ENCODE measurements at regions not wholly inside any gene's neighbourhood (a gene's known extent, or its start where the extent isn't known, plus 50 kb on each side); places are given as distances from the start of the nearest gene placed in this dataset.
"Not testable (repeated sequence)": the region's sequence is repeated elsewhere in the genome, so short reads cannot be mapped to it uniquely, and the experiment has no call there.

- DNase-seq = not testable (repeated sequence)
Observed at GRCh38 chr3:16077146-16077545, 97.3 kb upstream of the GALNT15 start.

GRCh38 chr3:16077681-16078080, 96.8 kb upstream of the GALNT15 start:
- DNase-seq = not testable (repeated sequence)

- DNase-seq = no peak
Observed at GRCh38 chr3:16079519-16079918, 95.0 kb upstream of the GALNT15 start.

GRCh38 chr3:16081661-16082060, 92.8 kb upstream of the GALNT15 start:
- no peak for DNase-seq

GRCh38 chr3:16084887-16085286, 89.6 kb upstream of the GALNT15 start:
- DNase-seq = no peak

- no peak for DNase-seq
Observed at GRCh38 chr3:16085410-16085809, 89.1 kb upstream of the GALNT15 start.

GRCh38 chr3:16085884-16086608, 88.4 kb upstream of the GALNT15 start:
- DNase-seq = peak; percentile 83

- DNase-seq = no peak
Observed at GRCh38 chr3:16086690-16087089, 87.8 kb upstream of the GALNT15 start.

GRCh38 chr3:16088496-16088895, 86.0 kb upstream of the GALNT15 start:
- DNase-seq = no peak

- DNase-seq = no peak
Observed at GRCh38 chr3:16089521-16089920, 85.0 kb upstream of the GALNT15 start.

- DNase-seq = no peak
Observed at GRCh38 chr3:16090024-16090423, 84.5 kb upstream of the GALNT15 start.

GRCh38 chr3:16090706-16091105, 83.8 kb upstream of the GALNT15 start:
- no peak for DNase-seq

GRCh38 chr3:16092923-16093322, 81.6 kb upstream of the GALNT15 start:
- DNase-seq = no peak

GRCh38 chr3:16101295-16102186, 72.9 kb upstream of the GALNT15 start:
- DNase-seq = no peak

- DNase-seq = no peak
Observed at GRCh38 chr3:16102187-16102561, 72.3 kb upstream of the GALNT15 start.

- no peak for DNase-seq
Observed at GRCh38 chr3:16102905-16103364, 71.5 kb upstream of the GALNT15 start.

- DNase-seq = no peak
Observed at GRCh38 chr3:16103472-16103871, 71.0 kb upstream of the GALNT15 start.

GRCh38 chr3:16104156-16104555, 70.3 kb upstream of the GALNT15 start:
- no peak for DNase-seq

GRCh38 chr3:16106050-16106449, 68.4 kb upstream of the GALNT15 start:
- no peak for DNase-seq

GRCh38 chr3:16108424-16108823, 66.1 kb upstream of the GALNT15 start:
- DNase-seq = no peak

GRCh38 chr3:16109929-16110328, 64.6 kb upstream of the GALNT15 start:
- no peak for DNase-seq

- DNase-seq = no peak
Observed at GRCh38 chr3:16112910-16113504, 61.5 kb upstream of the GALNT15 start.

GRCh38 chr3:16113704-16114103, 60.8 kb upstream of the GALNT15 start:
- DNase-seq = no peak

- DNase-seq = no peak
Observed at GRCh38 chr3:16114429-16114828, 60.1 kb upstream of the GALNT15 start.

Measured in right forelimb (tissue), 1 donor.